HG03175 (cell line): ENCODE measurements at regions not wholly inside any gene's neighbourhood (a gene's known extent, or its start where the extent isn't known, plus 50 kb on each side); places are given as distances from the start of the nearest gene placed in this dataset.
"Not testable (repeated sequence)": the region's sequence is repeated elsewhere in the genome, so short reads cannot be mapped to it uniquely, and the experiment has no call there.

ENCODE experiments used
- ATAC-seq: cut with Tn5 transposase; IDR thresholded peaks from one replicate; pipeline ENCODE4 v1.9.1; 2021; ENCODE audit warnings: mild to moderate bottlenecking, moderate library complexity; ENCODE audit not compliant: unreplicated experiment

DNA sequence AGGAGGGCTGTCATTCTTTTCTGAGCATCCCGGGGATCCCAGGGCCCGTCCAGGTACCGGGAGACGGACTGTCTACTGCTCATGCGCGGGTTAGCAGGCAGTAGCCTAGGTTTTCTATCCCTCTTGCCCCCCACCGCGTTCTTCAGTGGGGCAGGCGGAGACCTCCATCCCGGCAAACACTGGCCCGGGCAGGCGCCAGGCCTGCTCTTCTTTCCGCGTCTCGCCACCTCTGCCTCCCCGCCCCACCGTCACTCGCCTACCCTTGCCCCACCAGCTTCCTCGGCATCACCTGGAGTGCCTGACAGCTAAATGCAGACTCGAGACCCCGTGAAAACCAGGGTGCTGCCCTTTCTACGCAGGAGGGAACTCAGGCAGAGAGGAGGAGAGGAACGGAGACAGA, 1937.7 kb upstream of the DEFB115 start:
- ATAC-seq, result no peak

DNA sequence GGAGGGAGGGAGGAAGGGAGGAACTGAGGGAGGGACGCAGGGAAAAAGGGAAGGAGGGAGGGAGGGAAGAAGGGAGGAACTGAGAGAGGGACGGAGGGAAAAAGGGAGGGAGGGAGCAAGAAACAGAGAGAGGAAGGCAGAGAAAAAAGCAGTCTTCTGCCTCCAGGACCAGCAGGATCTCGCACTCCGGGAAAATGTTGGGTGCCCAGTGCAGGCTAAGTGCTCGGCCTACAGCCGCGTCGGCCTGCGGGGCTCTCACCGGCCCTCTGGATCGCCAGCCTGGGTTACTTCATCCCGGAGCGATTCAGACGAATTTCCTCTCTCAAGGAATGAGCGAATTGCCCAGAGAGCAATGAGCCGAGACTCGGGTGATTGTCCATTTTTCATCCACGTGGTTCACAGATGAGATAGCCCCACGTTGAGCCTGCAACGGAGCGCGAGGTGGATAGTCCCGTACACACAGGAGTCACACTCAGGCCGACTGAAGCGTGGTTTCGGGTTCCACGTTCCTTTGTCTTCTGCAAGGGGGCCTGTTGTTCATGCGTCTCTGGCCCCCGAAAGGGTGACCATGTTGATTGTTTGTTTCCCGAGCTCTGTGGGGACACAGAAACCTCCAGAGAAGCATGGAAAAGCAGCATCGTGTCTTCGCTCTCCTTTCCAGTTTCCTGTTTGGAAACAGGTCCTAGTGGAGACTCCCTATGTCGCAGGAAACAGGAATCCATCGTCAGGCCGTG, 1937.1 kb upstream of the DEFB115 start:
- not testable (repeated sequence) for ATAC-seq

DNA sequence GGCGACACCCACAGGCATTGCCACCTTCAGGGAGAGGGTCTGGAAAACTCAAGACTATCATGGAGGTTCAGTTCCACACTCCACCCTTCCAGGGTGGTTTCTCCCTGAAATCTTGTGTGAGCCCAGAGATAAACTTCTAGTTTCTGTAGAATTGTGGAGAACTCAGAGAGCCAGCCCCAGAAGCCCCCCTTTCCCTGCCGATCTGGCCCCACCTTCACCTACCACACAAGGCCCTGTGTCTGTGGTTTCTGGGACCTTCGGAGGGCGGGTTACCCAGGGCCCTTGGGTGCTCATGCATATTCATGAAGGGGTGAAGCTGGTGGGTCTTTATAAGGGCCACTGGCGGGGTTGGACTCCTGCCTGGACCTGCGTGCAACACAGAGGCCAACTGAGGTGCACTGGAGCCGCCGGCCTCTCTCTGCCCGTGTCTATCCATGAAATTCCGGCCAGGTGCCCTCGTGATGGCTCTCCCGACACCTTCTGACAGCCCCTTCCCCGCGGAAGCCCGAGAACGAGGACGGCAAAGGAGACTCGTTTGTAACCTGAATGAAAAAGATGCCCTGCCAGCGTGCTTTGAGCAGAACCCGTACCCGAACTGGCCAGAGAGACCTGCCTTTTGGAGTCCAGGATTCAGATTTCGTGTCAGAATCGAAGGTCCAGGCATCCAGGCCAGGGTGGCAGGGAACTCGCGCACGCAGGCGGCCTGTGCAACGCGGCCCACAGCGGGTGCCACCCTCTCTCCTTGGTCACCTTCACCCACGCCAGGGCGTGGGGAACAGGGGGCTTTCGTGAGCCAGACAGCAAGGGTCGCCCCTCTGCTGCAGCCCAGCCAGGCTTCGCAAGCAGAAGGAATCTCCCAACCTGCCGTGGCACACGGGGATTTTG, 1933.6 kb upstream of the DEFB115 start:
- ATAC-seq, result not testable (repeated sequence)

DNA sequence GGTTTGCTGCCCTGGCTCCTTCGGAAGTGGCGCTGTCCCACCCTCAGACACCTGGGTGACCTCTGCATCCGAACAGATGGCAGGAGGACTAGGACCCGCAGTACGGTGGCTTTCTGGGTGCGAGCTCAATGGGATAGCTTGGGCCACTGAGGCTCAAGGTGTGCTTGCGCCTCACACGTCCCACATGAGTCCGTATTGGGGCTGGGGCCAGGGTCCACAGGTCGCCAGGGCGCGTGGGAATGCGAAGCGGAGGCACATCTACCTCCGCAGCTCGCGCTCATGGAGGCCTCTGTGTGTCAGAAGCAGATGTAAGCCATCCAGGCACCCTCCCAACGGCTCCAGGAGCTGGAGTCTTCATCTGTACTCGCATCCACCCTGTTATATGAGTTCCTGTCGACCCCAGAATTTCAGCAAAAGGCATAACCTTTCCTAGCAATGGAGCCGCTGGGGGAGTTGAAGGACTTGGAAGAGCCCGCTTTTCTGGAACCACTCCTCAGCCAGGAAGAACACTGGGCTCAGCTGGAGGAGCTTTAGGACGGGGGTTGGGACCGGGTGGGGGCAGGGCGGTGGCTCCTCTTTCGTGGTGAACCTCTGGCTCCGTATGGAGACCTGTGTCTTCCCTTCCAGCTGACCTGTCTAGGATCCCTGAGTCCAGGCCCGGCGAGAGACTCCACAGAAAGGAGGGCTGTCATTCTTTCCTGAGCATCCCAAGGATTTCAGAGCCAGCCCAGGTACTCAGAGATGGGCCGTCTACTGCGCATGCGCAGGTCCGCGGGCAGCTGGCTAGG, 1932.8 kb upstream of the DEFB115 start:
- ATAC-seq, result not testable (repeated sequence)

DNA sequence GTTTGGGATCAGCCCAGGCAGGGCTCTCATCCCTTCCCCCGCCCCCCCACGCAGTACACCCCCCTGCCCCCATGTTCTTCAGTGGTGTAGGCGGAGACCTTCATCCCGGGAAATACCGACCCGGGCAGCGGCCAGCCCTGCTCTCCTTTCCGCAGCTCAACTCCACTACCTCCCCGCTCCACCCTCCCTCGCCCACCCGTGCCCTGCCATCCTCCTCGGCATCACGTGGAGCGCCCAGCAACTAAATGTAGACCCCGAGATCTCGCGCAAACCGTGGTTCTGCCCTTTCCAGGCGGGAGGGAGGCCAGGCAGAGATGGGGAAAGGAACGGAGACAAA, 1932.2 kb upstream of the DEFB115 start:
- ATAC-seq, result no peak

DNA sequence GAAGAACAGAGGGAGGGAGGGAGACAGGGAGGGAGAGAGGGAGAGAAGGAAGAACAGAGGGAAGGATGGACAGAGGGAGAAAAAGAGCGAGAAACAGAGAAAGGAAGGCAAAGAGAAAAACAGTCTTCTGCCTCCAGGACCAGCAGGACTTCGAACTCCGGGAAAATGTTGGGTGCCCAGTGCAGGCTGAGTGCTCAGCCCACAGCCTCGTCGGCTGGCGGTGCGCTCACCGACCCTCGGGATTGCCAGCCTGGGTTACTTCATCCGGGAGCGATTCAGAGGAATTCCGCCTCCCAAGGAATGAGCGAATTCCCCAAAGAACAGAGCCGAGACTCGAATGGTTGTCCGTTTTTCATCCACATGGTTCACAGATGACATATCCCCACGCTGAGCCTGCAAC, 1931.7 kb upstream of the DEFB115 start:
- ATAC-seq, result not testable (repeated sequence)

DNA sequence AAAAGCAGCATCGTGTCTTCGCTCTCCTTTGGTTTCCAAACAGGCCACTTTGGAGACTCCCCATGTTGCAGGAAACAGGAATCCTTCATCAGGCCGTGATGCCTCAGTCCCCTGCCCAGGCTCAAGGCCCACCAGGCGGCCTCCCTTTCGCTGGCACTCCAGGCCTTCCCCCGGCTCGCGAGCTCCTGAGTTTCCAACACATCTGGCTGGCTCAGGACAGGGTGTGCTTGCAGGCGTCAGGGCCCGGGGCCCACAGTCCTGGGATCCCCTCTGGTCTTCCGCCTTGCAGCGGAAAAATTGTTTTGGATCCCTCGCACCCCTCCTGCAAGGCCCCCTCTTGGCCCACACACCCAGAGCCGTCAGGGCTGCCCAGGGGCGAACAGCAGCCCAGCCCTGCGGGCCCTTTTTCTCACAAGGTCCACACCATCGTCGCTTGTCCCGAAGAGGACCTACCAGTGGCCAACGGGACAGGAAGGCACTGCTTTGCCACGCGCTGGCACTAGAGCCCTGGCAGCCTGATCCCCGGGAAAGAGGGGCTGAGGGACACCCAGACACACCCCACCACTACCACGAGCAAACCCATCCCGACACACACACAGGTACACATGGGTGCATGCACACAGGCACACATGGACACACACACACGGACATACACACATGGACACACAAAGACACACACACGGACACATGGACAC, 1930.9 kb upstream of the DEFB115 start:
- ATAC-seq, result no peak

DNA sequence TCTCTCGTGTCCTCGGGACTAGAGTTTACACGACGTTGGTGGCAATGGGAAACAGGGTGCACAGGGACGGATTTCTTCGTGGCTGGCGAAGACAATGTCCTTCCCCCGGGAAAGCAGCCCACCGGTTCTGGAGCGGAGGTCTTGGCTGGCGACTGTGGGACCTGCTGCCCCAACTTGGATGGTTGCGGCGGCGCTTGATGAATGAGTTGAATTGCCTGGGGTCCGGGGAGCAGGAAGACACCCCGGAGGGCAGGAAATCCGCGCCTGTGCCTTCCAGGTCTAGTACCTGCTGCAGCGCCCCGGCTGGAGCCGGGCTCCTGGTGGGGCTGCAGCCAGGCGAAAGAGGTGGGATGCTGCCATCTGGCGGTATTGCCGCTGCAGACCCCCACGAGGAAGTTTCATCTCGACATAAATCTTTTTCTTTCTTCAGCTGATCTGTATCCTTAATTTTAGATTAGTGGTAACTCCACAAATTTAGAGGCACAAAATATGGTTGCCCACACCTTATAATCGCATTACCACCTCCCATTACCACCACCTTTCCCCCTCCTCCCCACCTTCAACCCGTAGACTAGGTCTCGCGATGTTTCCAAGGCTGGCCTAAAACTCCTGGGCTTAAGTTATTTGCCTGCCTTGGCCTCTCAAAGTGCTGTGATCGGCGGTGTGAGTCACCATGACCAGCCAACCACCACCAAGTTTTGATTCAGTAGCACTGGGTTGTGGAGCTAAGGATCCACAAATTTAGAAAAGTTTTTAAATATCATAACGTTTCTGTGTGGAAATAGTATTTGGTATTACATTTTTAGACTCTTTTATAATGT, 1929.7 kb upstream of the DEFB115 start:
- ATAC-seq, result not testable (repeated sequence)

DNA sequence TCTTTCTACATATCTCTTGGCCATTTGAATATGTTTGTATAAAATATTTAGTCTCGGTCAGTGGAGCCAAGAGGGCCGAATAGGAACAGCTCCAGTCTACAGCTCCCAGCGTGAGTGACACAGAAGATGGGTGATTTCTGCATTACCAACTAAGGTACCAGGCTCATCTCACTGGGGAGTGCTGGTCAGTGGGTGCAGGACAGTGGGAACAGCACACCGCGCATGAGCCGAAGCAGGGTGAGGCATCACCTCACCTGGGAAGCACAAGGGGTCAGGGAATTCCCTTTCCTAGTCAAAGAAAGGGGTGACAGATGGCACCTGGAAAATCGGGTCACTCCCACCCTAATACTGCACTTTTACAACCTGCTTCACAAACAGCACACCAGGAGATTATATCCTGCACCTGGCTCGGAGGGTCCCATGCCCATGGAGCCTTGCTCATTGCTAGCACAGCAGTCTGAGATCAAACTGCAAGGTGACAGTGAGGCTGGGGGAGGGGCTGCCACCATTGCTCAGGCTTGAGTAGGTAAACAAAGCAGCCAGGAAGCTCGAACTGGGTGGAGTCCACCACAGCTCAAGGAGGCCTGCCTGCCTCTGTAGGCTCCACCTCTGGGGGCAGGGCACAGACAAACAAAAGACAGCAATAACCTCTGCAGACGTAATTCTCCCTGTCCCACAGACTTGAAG, 1926.9 kb upstream of the DEFB115 start:
- ATAC-seq, result not testable (repeated sequence)

DNA sequence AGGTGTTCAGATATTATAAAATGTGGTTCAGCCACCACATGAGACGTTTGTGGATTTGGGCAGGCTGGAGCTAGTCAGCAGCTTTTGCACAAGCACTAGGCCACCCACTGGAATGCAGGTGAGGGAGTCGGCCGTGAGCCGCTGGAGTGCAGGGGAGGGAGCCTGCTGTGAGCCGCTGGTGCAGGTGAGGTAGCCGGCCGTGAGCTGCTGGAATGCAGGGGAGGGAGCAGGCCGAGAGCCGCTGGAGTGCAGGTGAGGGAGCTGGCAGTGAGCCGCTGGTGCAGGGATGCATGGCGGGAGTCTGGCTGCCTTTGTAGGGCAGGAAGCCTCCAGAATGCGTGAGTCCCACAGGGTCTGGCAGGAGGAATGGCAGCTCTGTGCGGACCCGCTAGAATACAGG, 1907.6 kb upstream of the DEFB115 start:
- ATAC-seq, result no peak

DNA sequence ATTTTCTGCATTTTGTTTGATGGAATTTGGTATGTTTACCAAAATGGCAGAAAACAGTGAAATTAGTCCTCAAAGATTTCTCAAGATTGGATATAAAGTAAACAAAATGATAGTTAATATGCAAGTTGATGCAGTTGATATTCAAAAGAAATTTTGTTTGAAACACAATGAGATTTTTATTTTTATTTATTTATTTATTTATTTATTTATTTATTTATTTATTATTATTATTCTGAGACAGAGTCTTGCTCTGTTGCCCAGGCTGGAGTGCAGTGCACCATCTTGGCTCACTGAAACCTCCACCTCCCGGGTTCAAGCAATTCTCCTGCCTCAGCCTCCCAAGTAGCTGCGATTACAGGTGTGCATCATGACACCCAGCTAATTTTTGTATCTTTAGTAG, 1881.5 kb upstream of the DEFB115 start:
- not testable (repeated sequence) for ATAC-seq

DNA sequence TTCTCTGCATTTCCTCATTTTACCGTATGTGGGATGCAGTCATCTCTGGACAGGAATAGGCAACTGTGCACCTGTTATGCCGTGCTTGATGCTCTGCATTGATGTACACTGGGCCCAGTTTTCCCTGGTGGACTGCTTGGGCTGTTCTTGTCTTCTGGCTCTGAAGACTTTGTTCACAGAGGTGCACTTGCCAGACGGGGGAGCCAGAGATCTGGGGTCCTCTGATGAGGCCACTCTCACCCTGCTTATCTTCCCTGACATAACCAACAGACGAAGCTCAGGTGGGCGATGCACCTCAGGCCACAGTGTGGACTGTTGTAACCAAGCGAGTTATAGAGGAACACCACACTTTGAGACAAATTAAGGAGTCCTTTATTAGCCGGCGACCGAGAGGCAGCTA, 1864.6 kb upstream of the DEFB115 start:
- not testable (repeated sequence) for ATAC-seq

DNA sequence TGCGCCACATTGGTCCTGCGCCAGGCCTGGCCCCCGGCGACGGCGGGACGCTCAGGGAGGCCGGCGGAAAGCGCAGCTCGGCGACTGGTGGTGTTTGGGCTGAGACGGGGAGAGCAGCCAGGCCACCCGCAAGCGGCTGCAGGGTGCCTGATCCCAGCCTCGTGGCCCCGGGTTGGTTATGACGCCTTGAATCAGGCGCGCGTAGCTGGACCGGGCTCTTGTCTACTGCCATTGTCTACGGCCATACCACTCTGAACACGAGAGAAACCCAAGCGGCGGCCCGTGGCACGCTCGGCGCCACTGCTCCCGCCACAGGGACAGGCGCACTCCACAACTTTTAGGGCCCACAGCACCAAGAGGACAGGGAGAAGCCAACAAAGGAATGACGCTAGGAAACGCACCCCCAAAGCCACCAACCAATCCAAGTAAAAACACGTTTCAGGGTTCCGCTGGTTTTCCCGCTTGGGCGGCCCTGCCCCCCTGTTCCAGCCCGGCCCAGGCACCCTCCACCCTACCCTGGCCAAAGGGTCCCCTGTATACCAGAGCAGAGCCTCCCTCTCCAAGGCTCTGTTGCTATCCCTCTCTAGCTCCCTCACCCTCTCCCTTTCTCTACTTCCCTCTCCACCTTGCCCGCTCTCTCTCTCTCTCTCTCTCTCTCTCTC, 1849.3 kb upstream of the DEFB115 start:
- no peak for ATAC-seq

DNA sequence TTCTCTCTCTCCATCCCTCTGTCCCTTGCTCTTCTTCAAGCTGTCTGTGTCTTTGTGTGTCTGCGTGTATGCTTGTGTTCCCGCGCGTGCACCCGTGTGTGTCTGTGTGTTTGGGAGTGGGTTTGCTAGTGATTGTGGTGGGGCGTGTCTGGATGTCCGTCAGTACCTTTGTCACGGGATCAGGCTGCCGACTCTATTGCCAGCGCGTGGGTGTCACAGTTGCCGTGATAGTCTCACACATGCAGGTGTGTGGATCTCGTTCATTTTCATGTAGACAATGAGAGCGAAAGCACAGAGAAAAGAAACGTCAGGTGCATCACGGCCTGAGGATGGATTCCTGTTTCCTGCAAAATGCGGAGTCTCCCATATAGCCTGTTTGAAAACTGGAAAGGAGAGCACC, 1848.8 kb upstream of the DEFB115 start:
- ATAC-seq, result not testable (repeated sequence)

DNA sequence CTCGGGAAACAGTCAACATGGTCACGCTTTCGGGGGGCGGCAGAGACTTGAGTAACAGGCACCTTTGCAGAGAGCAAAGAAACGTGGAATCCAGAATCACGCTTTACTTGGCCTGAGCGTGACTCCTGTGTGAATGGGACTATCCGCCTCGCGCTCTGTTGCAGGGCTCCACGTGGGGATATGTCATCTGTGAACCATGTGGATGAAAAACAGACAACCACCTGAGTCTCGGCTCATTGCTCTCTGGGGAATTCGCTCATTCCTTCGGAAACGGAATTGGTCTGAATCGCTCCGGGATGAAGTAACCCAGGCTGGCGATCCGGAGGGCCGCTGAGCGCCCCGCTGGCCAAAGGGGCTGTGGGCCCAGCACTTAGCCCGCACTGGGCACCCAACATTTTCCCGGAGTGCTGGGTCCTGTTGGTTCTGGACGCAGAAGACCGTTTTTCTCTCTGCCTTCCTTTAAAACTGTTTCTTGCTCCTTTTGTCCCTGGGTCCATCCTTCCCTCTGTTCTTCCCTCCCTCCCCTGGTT, 1848.2 kb upstream of the DEFB115 start:
- ATAC-seq, result not testable (repeated sequence)

DNA sequence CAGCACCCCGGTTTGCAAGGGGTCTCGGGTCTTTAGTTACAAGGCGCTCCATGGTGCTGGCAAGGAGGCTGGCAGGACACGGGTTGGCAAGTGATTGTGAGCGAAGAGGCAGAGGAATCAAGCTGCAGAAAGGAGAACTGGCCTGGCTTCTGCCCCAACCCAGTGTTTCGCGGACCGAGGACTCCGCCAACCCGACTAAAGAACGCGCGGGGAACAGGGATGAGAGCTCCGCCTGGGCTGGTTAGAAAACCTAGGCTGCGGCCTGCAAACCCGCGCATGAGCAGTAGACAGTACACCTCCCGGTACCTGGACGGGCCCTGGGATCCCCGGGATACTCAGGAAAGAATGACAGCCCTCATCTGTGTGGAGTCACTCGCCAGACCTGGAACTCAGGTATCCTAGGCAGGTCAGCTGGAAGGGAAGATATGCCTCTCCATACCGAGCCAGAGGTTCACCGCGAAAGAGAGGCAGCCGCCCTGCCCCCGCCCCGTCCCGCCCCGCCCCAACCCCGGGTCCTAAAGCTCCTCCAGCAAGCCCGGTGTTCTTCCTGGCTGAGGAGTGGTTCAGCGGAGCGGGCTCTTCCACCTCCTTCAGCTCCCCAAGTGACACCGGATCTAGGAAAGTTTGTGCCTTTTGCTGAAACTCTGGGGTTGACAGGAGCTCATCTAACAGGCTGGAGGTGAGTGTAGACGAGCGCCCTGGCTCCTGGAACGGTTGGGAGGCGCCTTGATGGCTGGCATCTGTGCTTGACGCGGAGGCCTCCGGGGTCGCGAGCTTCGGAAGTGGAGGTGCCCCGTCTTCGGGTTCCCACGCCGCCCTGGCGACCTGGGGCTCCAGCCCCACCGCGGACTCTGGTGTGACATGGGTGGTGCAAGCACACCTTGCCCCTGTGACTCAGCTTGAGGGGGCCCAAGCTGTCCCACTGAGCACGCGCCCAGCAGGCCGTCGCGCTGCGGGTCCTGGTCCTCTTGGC, 1847.3 kb upstream of the DEFB115 start:
- no peak for ATAC-seq

DNA sequence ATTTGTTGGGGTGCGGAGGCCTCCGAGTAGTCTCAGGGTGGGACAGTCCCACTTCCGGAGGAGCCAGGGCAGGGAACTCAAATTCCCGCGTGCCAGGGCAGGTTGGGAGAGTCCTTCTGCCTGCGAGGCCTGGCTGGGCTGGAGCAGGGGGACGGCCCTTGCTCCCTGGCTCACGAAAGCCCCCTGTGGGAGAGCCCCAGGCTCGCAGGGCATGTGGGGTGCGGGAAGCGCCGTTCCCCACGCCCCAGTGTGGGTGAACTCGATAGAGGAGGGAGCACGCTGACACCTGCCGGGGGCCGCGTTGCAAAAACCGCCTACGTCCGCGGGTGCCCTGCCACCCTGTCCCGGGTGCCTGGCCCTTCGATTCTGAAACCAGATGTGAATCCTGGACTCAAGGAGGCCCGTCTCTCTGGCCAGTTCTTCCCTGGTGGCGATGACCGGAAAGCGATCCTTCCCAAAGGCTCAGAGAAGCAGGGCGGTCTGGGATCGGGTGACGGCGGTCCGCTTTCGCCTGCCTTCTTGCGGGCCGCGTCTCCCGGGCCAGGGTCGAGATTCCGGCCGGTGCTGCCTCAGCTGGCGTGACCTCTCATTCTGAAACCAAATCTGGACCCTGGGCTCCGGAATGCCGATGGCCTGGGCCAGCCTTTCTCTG, 1846.5 kb upstream of the DEFB115 start:
- ATAC-seq, result no peak
